K562 (cell line): ENCODE measurements at regions not wholly inside any gene's neighbourhood (a gene's known extent, or its start where the extent isn't known, plus 50 kb on each side); places are given as distances from the start of the nearest gene placed in this dataset.

Source experiments
- ATAC-seq: fragments of 200-7000 bp; cut with Tn5 transposase; 3 replicates; pipeline ENCODE4 v1.9.1; 2020; ENCODE audit warnings: moderate library complexity
- BruUV-seq: library from RNA; stranded (reverse); fragments of 400-500 nt; replicated peaks from 2 replicates; lab custom pipeline; 2021; lab: Mats Ljungman, UMichigan
- CTCF ChIA-PET: fragments of 300-600 bp; formaldehyde crosslinking; extraction: SDS; loops from one replicate; lab custom pipeline; 2021; ENCODE audit warnings: low intra/inter-chr PET ratio; lab: Yijun Ruan, JAX
- POLR2A ChIA-PET: fragments of 300-600, 350-650 bp; sonication (Branson Sonifier 250); formaldehyde crosslinking; extraction: SDS; loops from one replicate; lab custom pipeline; 2021; ENCODE audit warnings: antibody characterized with exemption, inconsistent platforms; lab: Yijun Ruan, JAX
- DNase-seq, 4 experiments: peaks; one replicate each; pipeline versions ENCODE4 v3.0.0 to v3.0.0-alpha.2; 2011 to 2018; ENCODE audit warnings: low spot score in 3 of 4, mixed read lengths in 3 of 4; ENCODE audit errors: extremely low read depth in 1 of 4
- FAIRE-seq: peaks from 2 replicates; lab custom pipeline; 2011; peaks lifted over from hg19 to GRCh38; lab: Jason Lieb, UNC
- H2AFZ ChIP-seq: 2 replicates; pipeline ENCODE4 v1.6.0; 2011; ENCODE audit warnings: low read depth, low read length, control low read depth, inconsistent platforms
- H3K27ac ChIP-seq: fragments of 200-600 bp; 3 replicates; pipeline ENCODE4 v1.8.0; 2011; ENCODE audit warnings: low read depth, mild to moderate bottlenecking, control low read depth, inconsistent platforms, low read length, moderate library complexity, mixed read lengths; ENCODE audit errors: extremely low read depth
- H3K27me3 ChIP-seq, 2 experiments: fragments of 300-600 bp in 1 of 2; 2 replicates in 1 of 2; 3 replicates in 1 of 2; pipeline versions ENCODE4 v1.6.0 to v1.8.0; 2011; ENCODE audit warnings: inconsistent platforms in 2 of 2, low read length in 2 of 2, mild to moderate bottlenecking in 1 of 2, mixed read lengths in 1 of 2, moderate library complexity in 1 of 2; ENCODE audit not compliant: control insufficient read depth in 2 of 2, insufficient read depth in 2 of 2
- H3K36me3 ChIP-seq: fragments of 300-600 bp; 3 replicates; pipeline ENCODE4 v1.8.0; 2011; ENCODE audit warnings: mild to moderate bottlenecking, low read length, inconsistent platforms; ENCODE audit not compliant: control insufficient read depth, insufficient read depth
- H3K4me1 ChIP-seq, 2 experiments: fragments of 200-600 bp in 1 of 2; replicated peaks in 1 of 2; 2 replicates in 1 of 2; 3 replicates in 1 of 2; pipeline versions ENCODE4 v1.5.1 to v1.8.0; 2011; ENCODE audit warnings: inconsistent platforms in 2 of 2, low read length in 2 of 2, mild to moderate bottlenecking in 1 of 2, mixed read lengths in 1 of 2, moderate library complexity in 1 of 2; ENCODE audit not compliant: control insufficient read depth in 2 of 2, insufficient read depth in 2 of 2
- H3K4me2 ChIP-seq: 2 replicates; pipeline ENCODE4 v1.6.1; 2011; ENCODE audit warnings: low read length, control low read depth, inconsistent platforms, mixed read lengths; ENCODE audit not compliant: insufficient read depth
- H3K4me3 ChIP-seq: fragments of 200-600 bp; sonication (generic), shearing (Covaris generic); 2 replicates; pipeline ENCODE4 v1.5.1; 2016; ENCODE audit warnings: control low read depth, inconsistent platforms
- H3K79me2 ChIP-seq: fragments of 200-600 bp; 3 replicates; pipeline ENCODE4 v1.8.0; 2011; ENCODE audit warnings: low read length, inconsistent platforms; ENCODE audit not compliant: control insufficient read depth, insufficient read depth
- H3K9ac ChIP-seq, 2 experiments: 2 replicates each; pipeline versions ENCODE4 v1.6.0 to v1.6.1; 2011; ENCODE audit warnings: low read depth in 2 of 2, low read length in 2 of 2, control low read depth in 1 of 2, inconsistent platforms in 1 of 2, mild to moderate bottlenecking in 1 of 2, mixed read lengths in 1 of 2; ENCODE audit not compliant: insufficient read depth in 1 of 2
- H3K9me1 ChIP-seq: one replicate; pipeline ENCODE4 v1.6.0; 2011; ENCODE audit warnings: inconsistent platforms, mild to moderate bottlenecking, low read length, moderate library complexity; ENCODE audit not compliant: control insufficient read depth, insufficient read depth
- H3K9me3 ChIP-seq: replicated peaks from 2 replicates; pipeline ENCODE4 v1.5.1; 2011; ENCODE audit warnings: low read depth, low read length, inconsistent platforms; ENCODE audit not compliant: control insufficient read depth, insufficient read depth
- H4K20me1 ChIP-seq: replicated peaks from 2 replicates; pipeline ENCODE4 v1.6.1; 2011; ENCODE audit warnings: low read length, inconsistent platforms, mixed read lengths; ENCODE audit not compliant: control insufficient read depth, insufficient read depth
- E2F5 ChIP-seq: sonication (generic); formaldehyde crosslinking; IDR thresholded peaks from 2 replicates; pipeline ENCODE4 v1.8.0; 2022; ENCODE audit warnings: mild to moderate bottlenecking, missing genetic modification reagents
- GABPB2 ChIP-seq: fragments of 250-450 bp; sonication (Bioruptor Pico); conservative IDR thresholded peaks from 2 replicates; pipeline ENCODE4 v1.5.1; 2021; ENCODE audit warnings: mild to moderate bottlenecking
- HES1 ChIP-seq: fragments of 450-650 bp; IDR thresholded peaks from 2 replicates; pipeline ENCODE4 v1.6.1; 2016; ENCODE audit warnings: low read depth, mild to moderate bottlenecking, moderate library complexity
- HNRNPH1 ChIP-seq: fragments of 200-400 bp; formaldehyde crosslinking; optimal IDR thresholded peaks from 2 replicates; pipeline ENCODE3; 2017; ENCODE audit warnings: low read depth, mild to moderate bottlenecking, low read length, moderate library complexity
- HNRNPLL ChIP-seq: fragments of 200-400 bp; formaldehyde crosslinking; IDR thresholded peaks from 2 replicates; pipeline ENCODE4 v1.6.1; 2017; ENCODE audit warnings: low read length, low read depth, mild to moderate bottlenecking; ENCODE audit not compliant: poor library complexity, severe bottlenecking
- LCOR ChIP-seq: sonication (generic); formaldehyde crosslinking; IDR thresholded peaks from 2 replicates; pipeline ENCODE4 v1.8.0; 2022; ENCODE audit warnings: mild to moderate bottlenecking, missing genetic modification reagents
- MED1 ChIP-seq: sonication (generic); formaldehyde crosslinking; IDR thresholded peaks from 2 replicates; pipeline ENCODE4 v1.8.1; 2023; ENCODE audit warnings: missing genetic modification reagents, borderline replicate concordance
- NCOA4 ChIP-seq: fragments of 450-650 bp; IDR thresholded peaks from 2 replicates; pipeline ENCODE4 v1.6.1; 2018; ENCODE audit warnings: mild to moderate bottlenecking; ENCODE audit not compliant: partially characterized antibody
- PCBP1 ChIP-seq: fragments of 200-400 bp; formaldehyde crosslinking; IDR thresholded peaks from 2 replicates; pipeline ENCODE4 v1.6.1; 2018; ENCODE audit warnings: mild to moderate bottlenecking, low read depth, low read length; ENCODE audit not compliant: poor library complexity, severe bottlenecking
- PRDM10 ChIP-seq: fragments of 450-650 bp; IDR thresholded peaks from 2 replicates; pipeline ENCODE4 v1.6.1; 2018; ENCODE audit not compliant: partially characterized antibody
- PURB ChIP-seq: sonication (generic); formaldehyde crosslinking; IDR thresholded peaks from 2 replicates; pipeline ENCODE4 v1.9.0; 2021; ENCODE audit warnings: low read depth, mild to moderate bottlenecking, missing genetic modification reagents
- RBM17 ChIP-seq: fragments of 200-400 bp; formaldehyde crosslinking; IDR thresholded peaks from 2 replicates; pipeline ENCODE4 v1.6.1; 2017; ENCODE audit warnings: low read depth, mild to moderate bottlenecking, low read length, borderline replicate concordance
- RHOXF2B ChIP-seq: fragments of 250-450 bp; sonication (Bioruptor Pico); conservative IDR thresholded peaks from 2 replicates; pipeline ENCODE4 v1.5.1; 2021
- TBL1XR1 ChIP-seq, 2 experiments: IDR thresholded peaks; 2 replicates each; pipeline ENCODE4 v1.6.1; 2012; ENCODE audit warnings: improper control_type of control experiment in 2 of 2, low read length in 2 of 2, mild to moderate bottlenecking in 1 of 2
- TEAD1 ChIP-seq, 2 experiments: fragments of 450-650 bp in 1 of 2; sonication (generic) in 1 of 2; formaldehyde crosslinking; IDR thresholded peaks; 2 replicates each; pipeline versions ENCODE4 v1.4.0 to v1.8.0; 2020 to 2022; ENCODE audit warnings: mild to moderate bottlenecking in 2 of 2, missing genetic modification reagents in 1 of 2
- ZBTB33 ChIP-seq: sonication (generic); formaldehyde crosslinking; IDR thresholded peaks from 2 replicates; pipeline ENCODE4 v1.8.1; 2023; ENCODE audit warnings: mild to moderate bottlenecking, missing genetic modification reagents
- WGBS: fragments of 100-300 bp; shearing (Covaris generic); methylation state at CpG from one replicate; pipeline ENCODE4 v1.1.6; 2016; ENCODE audit warnings: low coverage, mixed read lengths; ENCODE audit not compliant: insufficient coverage; ENCODE audit errors: missing lambda C conversion rate; 5-methylcytosine and 5-hydroxymethylcytosine counted together
- in situ Hi-C: fragments of 300-500 bp; cut with MboI; formaldehyde crosslinking; loops from 4 replicates; pipeline ENCODE4 v1.15.0; 2018; ENCODE audit warnings: inconsistent platforms, mixed read lengths
- intact Hi-C: fragments of 100-400 bp; cut with micrococcal nuclease; formaldehyde crosslinking; loops from 2 replicates; pipeline ENCODE4 v1.14.2; 2022

- POLR2A ChIA-PET: no interaction called here
- Histone ChIP-seq H3K9ac (no peak overlapping the region), H3K4me3 (no peak overlapping the region), H3K4me1 (no peaks in the 10 kb centered on the region), H3K4me2 (no peak overlapping the region), H3K36me3 (no peaks in the 10 kb centered on the region), H2AFZ (no peak overlapping the region), H3K9me1 (no peaks in the 10 kb centered on the region), H3K9me3 (no peaks in the 10 kb centered on the region), H3K27ac (no peak overlapping the region), H4K20me1 (no peaks in the 10 kb centered on the region), H3K79me2 (no peaks in the 10 kb centered on the region), H3K27me3 (peaks cover 0 to 9% of the 10 kb centered on the region in 2 experiments; a peak in 3 of 5 replicates)
- intact Hi-C loops (no loop called here), in situ Hi-C loops (no loop called here)
- ATAC-seq: no peak
- FAIRE-seq: no peak
- no peak for DNase-seq
- CTCF ChIA-PET: no interaction called here
- WGBS: 2% methylated on average over 7 of the region's 7 CpGs
- BruUV-seq: no TSS peak
- TF ChIP-seq GABPB2 (CRISPR knock-in tag) (no peak), HES1 (no peak), TBL1XR1 (IDR thresholded peaks at IDR 0.05; ENCODE audit: low read length in 2 of 2) (no peak), TEAD1 (CRISPR knock-in tag; IDR thresholded peaks at IDR 0.05) (no peak), PURB (CRISPR knock-in tag) (no peak), HNRNPH1 (no peak), PCBP1 (no peak), PRDM10 (no peak), NCOA4 (no peak), ZBTB33 (CRISPR knock-in tag) (no peak), LCOR (CRISPR knock-in tag) (no peak), RBM17 (no peak), MED1 (no peak), RHOXF2B (CRISPR knock-in tag) (no peak), E2F5 (no peak), HNRNPLL (no peak)
Observed at GRCh38 chr5:6269925-6270324, 108.4 kb downstream of the MED10 start.
